GM23338 (cell line): ENCODE measurements at regions not wholly inside any gene's neighbourhood (a gene's known extent, or its start where the extent isn't known, plus 50 kb on each side); places are given as distances from the start of the nearest gene placed in this dataset.

Experiments
- ATAC-seq: fragments of 200-7000 bp; cut with Tn5 transposase; 3 replicates; pipeline ENCODE4 v1.9.1; 2020
- DNase-seq: peaks from one replicate; pipeline ENCODE4 v3.0.0-alpha.2; 2015; ENCODE audit warnings: low spot score
- H2AFZ ChIP-seq: fragments of 200-600 bp; sonication (generic); 2 replicates; pipeline ENCODE4 v1.8.0; 2016; ENCODE audit warnings: antibody characterized with exemption, mild to moderate bottlenecking, moderate library complexity
- H3F3A ChIP-seq: fragments of 200-600 bp; sonication (generic); replicated peaks from 2 replicates; pipeline ENCODE4 v1.8.0; 2017; ENCODE audit warnings: antibody characterized with exemption, mixed run types, low read depth
- H3K27ac ChIP-seq: fragments of 200-600 bp; sonication (generic); 2 replicates; pipeline ENCODE4 v1.6.1; 2016; ENCODE audit warnings: low read depth
- H3K27me3 ChIP-seq: fragments of 200-600 bp; sonication (generic); 2 replicates; pipeline ENCODE4 v1.8.0; 2016; ENCODE audit warnings: mild to moderate bottlenecking, mixed run types, moderate library complexity; ENCODE audit not compliant: insufficient read depth
- H3K36me3 ChIP-seq: fragments of 200-600 bp; sonication (generic); 2 replicates; pipeline ENCODE4 v1.8.0; 2016; ENCODE audit warnings: mild to moderate bottlenecking; ENCODE audit not compliant: insufficient read depth
- H3K4me1 ChIP-seq: fragments of 200-600 bp; sonication (generic); 2 replicates; pipeline ENCODE4 v1.8.0; 2016; ENCODE audit warnings: mild to moderate bottlenecking, moderate library complexity; ENCODE audit not compliant: insufficient read depth
- H3K4me2 ChIP-seq: fragments of 200-600 bp; sonication (generic); 2 replicates; pipeline ENCODE4 v1.7.1; 2017; ENCODE audit warnings: mixed run types
- H3K4me3 ChIP-seq: fragments of 200-600 bp; sonication (generic); 2 replicates; pipeline ENCODE4 v1.6.1; 2016; ENCODE audit warnings: mixed run types
- H3K79me2 ChIP-seq: fragments of 200-600 bp; sonication (generic); replicated peaks from 2 replicates; pipeline ENCODE4 v1.8.0; 2017; ENCODE audit warnings: mild to moderate bottlenecking; ENCODE audit not compliant: insufficient read depth
- H3K9me2 ChIP-seq: fragments of 200-600 bp; sonication (generic); 2 replicates; pipeline ENCODE4 v1.8.0; 2017; ENCODE audit not compliant: insufficient read depth
- H4K20me1 ChIP-seq: fragments of 200-600 bp; sonication (generic); replicated peaks from 2 replicates; pipeline ENCODE4 v1.8.0; 2017; ENCODE audit warnings: mild to moderate bottlenecking; ENCODE audit not compliant: insufficient read depth
- H3K27ac Mint-ChIP-seq: 2 replicates; pipeline ENCODE4 v1.8.0; 2020; ENCODE audit warnings: inconsistent platforms, mild to moderate bottlenecking, moderate library complexity, mixed read lengths
- H3K27me3 Mint-ChIP-seq: 3 replicates; pipeline ENCODE4 v1.8.0; 2022; ENCODE audit warnings: low read depth, mild to moderate bottlenecking, moderate library complexity, mixed read lengths, inconsistent platforms; ENCODE audit not compliant: insufficient read depth, poor library complexity
- H3K36me3 Mint-ChIP-seq: 3 replicates; pipeline ENCODE4 v1.8.0; 2021; ENCODE audit warnings: low read depth, mild to moderate bottlenecking, inconsistent platforms, moderate library complexity, mixed read lengths
- H3K4me1 Mint-ChIP-seq: 3 replicates; pipeline ENCODE4 v1.8.0; 2020; ENCODE audit warnings: mild to moderate bottlenecking, inconsistent platforms, mixed read lengths
- H3K4me3 Mint-ChIP-seq: 3 replicates; pipeline ENCODE4 v1.8.0; 2021; ENCODE audit warnings: moderate library complexity, mild to moderate bottlenecking, inconsistent platforms, mixed read lengths
- H3K9me3 Mint-ChIP-seq: 3 replicates; pipeline ENCODE4 v1.8.0; 2020; ENCODE audit warnings: moderate library complexity, mild to moderate bottlenecking, inconsistent platforms, mixed read lengths
- CREB1 ChIP-seq: fragments of 250-450 bp; sonication (Bioruptor Pico); IDR thresholded peaks from 2 replicates; pipeline ENCODE4 v1.5.0; 2020; ENCODE audit warnings: low read depth, mild to moderate bottlenecking, moderate library complexity
- CTCF ChIP-seq, 2 experiments: fragments of 200-600 bp in 1 of 2; sonication (generic) in 1 of 2; conservative IDR thresholded peaks; 2 replicates each; pipeline versions ENCODE4 v1.5.1 to v1.6.1; 2016 to 2017; ENCODE audit warnings: antibody characterized with exemption in 2 of 2, low read depth in 2 of 2, mild to moderate bottlenecking in 2 of 2, moderate library complexity in 1 of 2
- EZH2 ChIP-seq: fragments of 200-600 bp; sonication (generic); IDR thresholded peaks from one replicate; pipeline ENCODE4 v1.8.0; 2017; ENCODE audit warnings: antibody characterized with exemption, mild to moderate bottlenecking, low read depth; ENCODE audit not compliant: unreplicated experiment
- EZH2phosphoT487 ChIP-seq: fragments of 200-600 bp; sonication (generic); IDR thresholded peaks from one replicate; pipeline ENCODE4 v1.8.1; 2018; ENCODE audit warnings: antibody characterized with exemption; ENCODE audit not compliant: unreplicated experiment
- JUNB ChIP-seq: IDR thresholded peaks from one replicate; pipeline ENCODE4 v1.6.1; 2016; ENCODE audit warnings: antibody characterized with exemption; ENCODE audit not compliant: unreplicated experiment
- NANOG ChIP-seq: IDR thresholded peaks from 2 replicates; pipeline ENCODE4 v1.6.1; 2016; ENCODE audit warnings: antibody characterized with exemption, borderline replicate concordance
- POLR2AphosphoS5 ChIP-seq: IDR thresholded peaks from 2 replicates; pipeline ENCODE4 v1.6.1; 2016; ENCODE audit warnings: antibody characterized with exemption, low read depth
- REST ChIP-seq: IDR thresholded peaks from one replicate; pipeline ENCODE4 v1.6.1; 2018; ENCODE audit warnings: antibody characterized with exemption; ENCODE audit not compliant: unreplicated experiment
- STAT1 ChIP-seq: IDR thresholded peaks from one replicate; pipeline ENCODE4 v1.6.1; 2016; ENCODE audit warnings: antibody characterized with exemption; ENCODE audit not compliant: unreplicated experiment
- ZNF114 ChIP-seq: fragments of 250-450 bp; sonication (Bioruptor Pico); IDR thresholded peaks from 2 replicates; pipeline ENCODE4 v1.5.0; 2020; ENCODE audit warnings: mild to moderate bottlenecking, moderate library complexity
- ZNF462 ChIP-seq: fragments of 250-450 bp; sonication (Bioruptor Pico); IDR thresholded peaks from 2 replicates; pipeline ENCODE4 v1.5.0; 2020; ENCODE audit warnings: mild to moderate bottlenecking, moderate library complexity
- TF ChIP-seq, protein P1 (sequence below): IDR thresholded peaks from 2 replicates; pipeline ENCODE4 v1.6.1; 2016; ENCODE audit warnings: antibody characterized with exemption

- TF ChIP-seq REST (no peak), EZH2phosphoT487 (no peak), EZH2 (no peak), JUNB (no peak), POLR2AphosphoS5 (no peak), STAT1 (no peak), CREB1 (CRISPR knock-in tag) (no peak), CTCF (conservative IDR thresholded peaks at IDR 0.05; ENCODE audit: low read depth in 2 of 2) (no peak), NANOG (no peak)
- TF ChIP-seq, protein P1, sequence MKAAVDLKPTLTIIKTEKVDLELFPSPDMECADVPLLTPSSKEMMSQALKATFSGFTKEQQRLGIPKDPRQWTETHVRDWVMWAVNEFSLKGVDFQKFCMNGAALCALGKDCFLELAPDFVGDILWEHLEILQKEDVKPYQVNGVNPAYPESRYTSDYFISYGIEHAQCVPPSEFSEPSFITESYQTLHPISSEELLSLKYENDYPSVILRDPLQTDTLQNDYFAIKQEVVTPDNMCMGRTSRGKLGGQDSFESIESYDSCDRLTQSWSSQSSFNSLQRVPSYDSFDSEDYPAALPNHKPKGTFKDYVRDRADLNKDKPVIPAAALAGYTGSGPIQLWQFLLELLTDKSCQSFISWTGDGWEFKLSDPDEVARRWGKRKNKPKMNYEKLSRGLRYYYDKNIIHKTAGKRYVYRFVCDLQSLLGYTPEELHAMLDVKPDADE, result no peak
These were observed 341.0 kb downstream of the EIPR1 start (continued) for GRCh38 chr2:3036432-3037125.

DNA sequence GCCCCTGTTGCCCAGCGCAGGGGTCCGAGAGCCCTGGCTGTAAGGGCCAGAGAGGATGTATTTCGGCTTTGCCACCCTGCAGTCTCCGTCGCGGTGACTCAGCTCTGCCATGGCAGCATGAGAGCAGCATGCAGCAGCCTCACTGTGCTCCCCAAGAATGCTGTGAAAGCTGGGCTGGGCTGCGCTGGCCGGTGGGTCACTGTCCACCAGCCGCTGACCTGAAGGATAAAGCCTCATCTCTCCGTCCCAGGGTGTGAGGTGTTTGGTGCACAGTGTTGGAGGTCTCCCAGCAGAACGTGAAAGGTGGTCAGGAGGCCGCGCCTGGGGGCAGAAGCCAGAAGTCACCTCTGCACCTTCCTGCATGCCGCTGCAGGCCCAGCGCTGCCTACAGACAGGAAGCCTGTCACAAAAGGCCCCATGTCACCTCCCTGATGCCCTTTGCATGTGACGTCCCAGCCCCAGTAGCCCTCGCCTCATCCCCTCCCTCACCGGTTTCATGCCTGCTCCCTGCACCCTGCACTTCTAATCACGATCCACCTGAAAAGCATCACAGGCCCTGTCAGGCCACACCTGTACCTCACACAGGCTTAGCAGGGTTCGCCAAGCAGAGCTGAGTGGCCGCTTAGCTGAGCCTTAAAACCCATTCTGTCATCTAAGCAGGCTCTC lies 342.1 kb downstream of the EIPR1 start:
- Mint-ChIP-seq H3K27me3 (peaks cover 5% of the 10 kb centered on the region), H3K36me3 (peaks cover 6% of the 10 kb centered on the region; the same call in 2 of the 3 replicates), H3K4me1 (no peaks in the 10 kb centered on the region; the same call in 2 of the 3 replicates), H3K4me3 (no peak overlapping the region), H3K27ac (no peak overlapping the region), H3K9me3 (peaks cover 20% of the 10 kb centered on the region)
- no peaks in the 10 kb centered on the region for H3K79me2 ChIP-seq
- H3K36me3 ChIP-seq, result no peaks in the 10 kb centered on the region
- H3K4me1 ChIP-seq, result no peaks in the 10 kb centered on the region
- H3K27ac ChIP-seq, result no peak overlapping the region
- ATAC-seq, result no peak
- DNase-seq, result no peak
- H4K20me1 ChIP-seq, result no peaks in the 10 kb centered on the region
- no peak overlapping the region for H3K4me3 ChIP-seq
- no peaks in the 10 kb centered on the region for H3K27me3 ChIP-seq
- H3F3A ChIP-seq, result no peaks in the 10 kb centered on the region
- no peak overlapping the region for H3K4me2 ChIP-seq
- no peaks in the 10 kb centered on the region for H3K9me2 ChIP-seq
- H2AFZ ChIP-seq, result no peak overlapping the region
- no peak for TF ChIP-seq CREB1 (CRISPR knock-in tag)
- TF ChIP-seq ZNF114, result no peak
- TF ChIP-seq STAT1, result no peak
- TF ChIP-seq ZNF462, result no peak
